GM12878 (cell line): ENCODE measurements at regions not wholly inside any gene's neighbourhood (a gene's known extent, or its start where the extent isn't known, plus 50 kb on each side); places are given as distances from the start of the nearest gene placed in this dataset.

Experiments
- BHLHE40 ChIP-seq, 2 experiments: fragments of 450-650 bp in 1 of 2; IDR thresholded peaks; 2 replicates each; pipeline ENCODE4 v1.6.1; 2011 to 2017; ENCODE audit warnings: low read depth in 2 of 2, borderline replicate concordance in 1 of 2, improper control_type of control experiment in 1 of 2, low read length in 1 of 2, mild to moderate bottlenecking in 1 of 2
- CTCF ChIP-seq, 3 experiments: IDR thresholded peaks in 2 of 3; conservative IDR thresholded peaks in 1 of 3; 2 replicates each; pipeline ENCODE4 v1.5.1; 2011; ENCODE audit warnings: low read depth in 3 of 3, low read length in 3 of 3, mild to moderate bottlenecking in 3 of 3, control low read depth in 2 of 3, moderate library complexity in 2 of 3, inconsistent platforms in 1 of 3, mixed read lengths in 1 of 3; ENCODE audit not compliant: control insufficient read depth in 2 of 3, insufficient read depth in 1 of 3; ENCODE audit errors: extremely low read depth in 1 of 3
- EZH2 ChIP-seq: IDR thresholded peaks from 2 replicates; pipeline ENCODE4 v1.6.1; 2012; ENCODE audit warnings: low read depth, mild to moderate bottlenecking, control low read depth, inconsistent platforms, low read length, borderline replicate concordance; ENCODE audit not compliant: control insufficient read depth
- MEF2B ChIP-seq: fragments of 450-650 bp; IDR thresholded peaks from 2 replicates; pipeline ENCODE4 v1.6.1; 2018; ENCODE audit warnings: mild to moderate bottlenecking, moderate library complexity; ENCODE audit not compliant: partially characterized antibody, poor library complexity, severe bottlenecking
- POLR2A ChIP-seq: IDR thresholded peaks from 2 replicates; pipeline ENCODE4 v1.6.1; 2011; ENCODE audit warnings: low read depth, mild to moderate bottlenecking, low read length
- POLR2AphosphoS5 ChIP-seq: IDR thresholded peaks from 2 replicates; pipeline ENCODE4 v1.6.1; 2011; ENCODE audit warnings: mild to moderate bottlenecking, low read length, inconsistent platforms
- RAD21 ChIP-seq: IDR thresholded peaks from 2 replicates; pipeline ENCODE4 v1.6.1; 2011; ENCODE audit warnings: mild to moderate bottlenecking, low read depth, low read length, moderate library complexity; ENCODE audit not compliant: insufficient read depth
- REST ChIP-seq: IDR thresholded peaks from 2 replicates; pipeline ENCODE4 v1.6.1; 2012; ENCODE audit warnings: mild to moderate bottlenecking, low read depth, low read length
- SUPT20H ChIP-seq: IDR thresholded peaks from 2 replicates; pipeline ENCODE4 v1.6.1; 2011; ENCODE audit warnings: low read depth, mild to moderate bottlenecking, low read length, moderate library complexity, borderline replicate concordance; ENCODE audit not compliant: control insufficient read depth
- ZNF217 ChIP-seq: fragments of 450-650 bp; IDR thresholded peaks from 2 replicates; pipeline ENCODE4 v1.6.1; 2017; ENCODE audit warnings: antibody characterized with exemption, mild to moderate bottlenecking
- ZZZ3 ChIP-seq: IDR thresholded peaks from 2 replicates; pipeline ENCODE4 v1.6.1; 2011; ENCODE audit warnings: low read depth; ENCODE audit not compliant: control insufficient read depth, insufficient read length
- TF ChIP-seq, protein P1 (sequence below): IDR thresholded peaks from 2 replicates; pipeline ENCODE4 v1.6.1; 2012; ENCODE audit warnings: low read depth, low read length, improper control_type of control experiment
- TF ChIP-seq, protein P2 (sequence below): IDR thresholded peaks from 2 replicates; pipeline ENCODE4 v1.6.1; 2011; ENCODE audit warnings: borderline replicate concordance, low read depth, mild to moderate bottlenecking, moderate library complexity, mixed read lengths, low read length; ENCODE audit not compliant: insufficient read depth; ENCODE audit errors: extremely low read length
- TF ChIP-seq, protein P3 (sequence below): fragments of 450-650 bp; IDR thresholded peaks from 2 replicates; pipeline ENCODE4 v1.6.1; 2016; ENCODE audit warnings: mild to moderate bottlenecking

DNA sequence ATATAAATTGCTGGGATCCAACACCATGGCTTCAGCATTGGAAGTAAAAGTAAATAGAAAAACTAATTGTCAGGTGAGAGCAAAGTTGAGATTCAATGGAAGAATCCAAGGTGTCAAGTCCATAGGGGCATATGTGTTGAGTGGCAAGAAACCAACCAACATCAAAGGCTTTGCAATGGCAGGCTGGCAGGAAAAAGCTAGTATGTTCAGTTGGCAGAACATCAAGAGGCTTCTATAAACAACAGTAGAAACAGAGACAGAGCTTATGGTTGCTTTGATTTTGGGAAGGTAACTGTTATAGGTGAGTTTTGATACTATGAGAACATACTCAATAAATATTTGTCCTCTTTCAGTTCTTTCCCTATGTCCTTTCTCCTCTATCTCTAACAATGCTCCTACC, 553.7 kb upstream of the MDGA2 start:
- no peak for TF ChIP-seq EZH2
- TF ChIP-seq MEF2B = no peak
- TF ChIP-seq POLR2A = no peak
- TF ChIP-seq REST = no peak
- TF ChIP-seq CTCF (IDR thresholded peaks at IDR 0.05 in 2 of 3, conservative IDR thresholded peaks at IDR 0.05 in 1 of 3; ENCODE audit: control insufficient read depth in 2 of 3, extremely low read depth in 1 of 3, insufficient read depth in 1 of 3, low read depth in 3 of 3, low read length in 3 of 3) = no peak
- TF ChIP-seq, protein P1, sequence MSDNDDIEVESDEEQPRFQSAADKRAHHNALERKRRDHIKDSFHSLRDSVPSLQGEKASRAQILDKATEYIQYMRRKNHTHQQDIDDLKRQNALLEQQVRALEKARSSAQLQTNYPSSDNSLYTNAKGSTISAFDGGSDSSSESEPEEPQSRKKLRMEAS = no peak
- TF ChIP-seq, protein P2, sequence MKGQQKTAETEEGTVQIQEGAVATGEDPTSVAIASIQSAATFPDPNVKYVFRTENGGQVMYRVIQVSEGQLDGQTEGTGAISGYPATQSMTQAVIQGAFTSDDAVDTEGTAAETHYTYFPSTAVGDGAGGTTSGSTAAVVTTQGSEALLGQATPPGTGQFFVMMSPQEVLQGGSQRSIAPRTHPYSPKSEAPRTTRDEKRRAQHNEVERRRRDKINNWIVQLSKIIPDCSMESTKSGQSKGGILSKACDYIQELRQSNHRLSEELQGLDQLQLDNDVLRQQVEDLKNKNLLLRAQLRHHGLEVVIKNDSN = no peak
- TF ChIP-seq ZNF217 = no peak
- no peak for TF ChIP-seq POLR2AphosphoS5
- TF ChIP-seq BHLHE40 (IDR thresholded peaks at IDR 0.05; ENCODE audit: borderline replicate concordance in 1 of 2, low read depth in 2 of 2, low read length in 1 of 2) = no peak
- no peak for TF ChIP-seq RAD21
- TF ChIP-seq, protein P3, sequence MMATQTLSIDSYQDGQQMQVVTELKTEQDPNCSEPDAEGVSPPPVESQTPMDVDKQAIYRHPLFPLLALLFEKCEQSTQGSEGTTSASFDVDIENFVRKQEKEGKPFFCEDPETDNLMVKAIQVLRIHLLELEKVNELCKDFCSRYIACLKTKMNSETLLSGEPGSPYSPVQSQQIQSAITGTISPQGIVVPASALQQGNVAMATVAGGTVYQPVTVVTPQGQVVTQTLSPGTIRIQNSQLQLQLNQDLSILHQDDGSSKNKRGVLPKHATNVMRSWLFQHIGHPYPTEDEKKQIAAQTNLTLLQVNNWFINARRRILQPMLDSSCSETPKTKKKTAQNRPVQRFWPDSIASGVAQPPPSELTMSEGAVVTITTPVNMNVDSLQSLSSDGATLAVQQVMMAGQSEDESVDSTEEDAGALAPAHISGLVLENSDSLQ = no peak
- no peak for TF ChIP-seq SUPT20H
- TF ChIP-seq ZZZ3 = no peak
